ENCODE measurements at regions not wholly inside any gene's neighbourhood (a gene's known extent, or its start where the extent isn't known, plus 50 kb on each side); places are given as distances from the start of the nearest gene placed in this dataset.

- DNase-seq: no peak
These were observed 167.1 kb downstream of the DHX15 start for GRCh38 chr4:24417206-24417605.

GRCh38 chr4:24416293-24416692 lies 168.1 kb downstream of the DHX15 start:
- DNase-seq: no peak

GRCh38 chr4:24413311-24413784 lies 171.0 kb downstream of the DHX15 start:
- DNase-seq: no peak

DNA sequence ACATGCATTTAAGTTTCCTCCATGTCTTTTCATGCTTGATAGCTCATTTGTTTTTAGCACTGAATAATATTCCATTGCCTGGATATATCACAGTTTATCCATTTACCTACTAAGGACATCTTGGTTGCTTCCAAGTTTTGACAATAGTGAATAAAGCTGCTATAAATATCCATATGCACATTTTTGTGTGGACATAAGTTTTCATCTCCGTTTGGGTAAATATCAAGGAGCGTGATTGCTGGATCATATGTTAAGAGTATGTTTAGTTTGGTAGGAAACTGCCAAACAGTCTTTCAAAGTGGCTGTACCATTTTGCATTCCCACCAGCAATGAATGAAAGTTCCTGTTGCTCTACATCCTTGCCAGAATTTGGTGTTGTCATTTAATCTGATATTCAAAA lies 172.5 kb downstream of the DHX15 start:
- no peak for DNase-seq

DNA sequence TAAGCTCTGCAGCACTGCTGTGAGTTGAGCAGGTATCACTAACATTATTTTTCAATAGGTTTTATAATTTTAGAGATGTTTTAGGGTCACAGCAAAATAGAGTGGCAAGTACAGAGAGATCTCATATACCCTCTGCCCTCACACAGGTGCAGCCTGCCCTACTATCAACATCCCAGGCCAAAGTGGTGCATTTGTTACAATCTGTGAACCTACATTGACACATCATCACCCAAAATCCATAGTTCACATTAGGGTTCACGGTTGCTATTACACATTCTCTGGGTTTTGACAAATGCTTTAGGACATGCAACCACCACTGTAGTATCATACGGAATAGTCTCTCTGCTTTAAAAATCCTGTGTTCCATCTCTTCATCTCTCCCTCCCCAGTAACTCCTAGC lies 173.1 kb downstream of the DHX15 start:
- DNase-seq: no peak

DNA sequence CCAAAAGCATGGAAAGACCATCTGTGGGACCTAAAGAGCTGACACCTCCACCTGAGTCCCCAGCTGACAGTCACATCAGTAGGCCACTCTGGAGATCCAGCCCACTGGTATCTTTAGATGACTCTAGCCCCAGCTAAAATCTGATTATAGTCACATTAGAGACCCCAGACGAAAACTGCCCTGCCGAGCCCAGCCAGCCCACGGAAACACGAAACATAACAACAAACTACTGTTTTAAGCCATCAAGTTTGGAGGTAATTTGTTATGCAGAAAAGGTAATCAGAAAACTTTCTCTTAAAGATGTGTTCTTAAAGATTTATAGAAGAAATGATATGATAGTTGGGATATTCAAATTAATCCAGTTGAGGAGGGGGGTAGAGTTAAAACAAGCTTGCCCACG lies 175.7 kb downstream of the DHX15 start:
- DNase-seq: no peak

DNA sequence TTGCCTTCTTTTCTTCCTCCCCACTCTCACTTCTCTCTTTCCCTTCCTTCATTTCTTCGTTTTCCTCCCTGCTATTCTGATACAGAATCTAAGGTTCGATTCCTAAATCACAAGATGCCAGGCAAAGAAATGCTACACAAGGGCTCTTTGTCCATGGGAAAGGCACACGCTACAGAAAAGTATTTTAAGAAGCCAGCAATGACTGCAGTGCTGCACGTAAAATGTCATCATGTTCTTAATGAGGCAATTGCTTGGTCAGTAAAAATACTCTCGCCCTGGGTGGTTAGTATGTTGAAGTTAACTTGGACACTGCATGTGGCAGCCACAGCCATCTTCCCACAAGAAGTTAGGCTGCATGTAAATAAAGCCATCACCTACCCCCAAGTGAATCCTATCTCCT lies 178.4 kb downstream of the DHX15 start:
- no peak for DNase-seq

DNA sequence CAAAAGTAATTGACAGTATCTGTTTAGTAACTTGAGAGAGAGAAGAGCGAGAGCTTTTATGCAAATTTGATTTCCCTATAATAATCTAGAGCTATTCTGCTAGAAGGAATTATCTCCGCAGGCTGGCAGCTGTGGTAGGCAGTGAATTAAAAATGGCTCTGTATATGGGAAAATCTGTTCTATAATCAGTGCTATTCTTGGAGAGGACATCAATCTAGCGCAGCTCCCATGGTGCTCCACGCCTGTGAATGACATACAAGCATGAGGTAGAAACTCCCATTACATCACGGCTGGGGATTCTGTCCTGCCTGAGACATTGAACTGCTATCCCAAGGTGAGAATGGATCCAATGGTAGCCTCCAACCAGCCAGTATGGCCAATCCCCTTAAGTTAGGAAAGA lies 179.0 kb downstream of the DHX15 start:
- DNase-seq: no peak

DNA sequence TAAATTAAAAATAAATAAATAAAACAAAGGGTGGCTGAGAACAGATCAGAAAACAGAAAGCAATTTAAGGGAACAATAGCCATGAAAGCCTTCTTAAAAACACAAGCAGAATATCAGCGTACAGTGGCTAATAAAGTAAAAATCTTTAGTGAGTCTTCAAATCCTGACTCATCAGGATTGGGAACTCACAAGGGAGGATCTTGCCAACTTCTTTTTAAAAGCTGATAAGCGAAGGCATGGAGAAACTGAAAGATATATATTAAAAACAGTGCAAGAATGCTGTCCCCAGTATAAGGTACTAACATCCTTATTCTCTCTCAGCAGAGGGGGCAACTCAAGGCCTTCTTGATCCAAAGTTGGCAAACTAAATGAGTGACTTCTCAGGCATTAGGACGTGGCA lies 180.1 kb downstream of the DHX15 start:
- DNase-seq: no peak

DNA sequence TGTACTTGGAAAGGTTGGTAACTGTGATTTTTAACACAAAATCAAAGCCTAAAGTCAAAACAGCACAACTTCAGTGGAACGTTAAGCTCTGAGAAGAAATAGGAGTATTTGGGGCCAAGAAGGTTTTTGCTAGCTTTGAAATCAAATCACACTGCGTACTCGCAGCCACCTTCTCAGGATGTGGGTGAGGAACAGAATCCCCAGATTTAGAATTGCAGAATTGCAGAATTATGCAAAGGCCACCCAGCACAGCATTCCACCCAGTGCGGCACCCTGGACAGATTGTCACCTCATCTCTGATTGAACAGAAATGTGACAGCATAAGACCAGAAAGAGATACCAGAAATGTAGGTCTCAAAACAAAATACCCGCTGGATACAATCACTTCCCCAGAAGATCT lies 181.1 kb downstream of the DHX15 start:
- no peak for DNase-seq

GRCh38 chr4:24400537-24400936 lies 183.8 kb downstream of the DHX15 start:
- DNase-seq: no peak

DNA sequence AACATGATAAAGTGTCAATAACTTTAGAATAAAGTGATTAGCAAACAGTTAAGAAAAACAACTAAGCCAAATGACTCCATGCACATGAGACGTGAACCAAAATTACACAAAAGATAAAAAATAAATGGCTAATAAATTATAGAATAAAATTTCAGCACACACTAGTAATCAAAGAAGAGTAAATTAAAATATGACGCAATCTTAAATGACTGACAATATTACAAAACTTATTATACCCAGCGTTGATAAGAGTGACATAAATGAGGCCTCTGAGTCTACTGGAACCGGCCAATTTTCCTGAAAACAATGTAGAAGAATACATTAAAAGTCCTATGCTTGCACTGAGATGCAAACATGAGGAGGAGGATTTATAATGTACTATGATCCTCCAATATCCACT lies 187.4 kb downstream of the DHX15 start:
- no peak for DNase-seq

DNA sequence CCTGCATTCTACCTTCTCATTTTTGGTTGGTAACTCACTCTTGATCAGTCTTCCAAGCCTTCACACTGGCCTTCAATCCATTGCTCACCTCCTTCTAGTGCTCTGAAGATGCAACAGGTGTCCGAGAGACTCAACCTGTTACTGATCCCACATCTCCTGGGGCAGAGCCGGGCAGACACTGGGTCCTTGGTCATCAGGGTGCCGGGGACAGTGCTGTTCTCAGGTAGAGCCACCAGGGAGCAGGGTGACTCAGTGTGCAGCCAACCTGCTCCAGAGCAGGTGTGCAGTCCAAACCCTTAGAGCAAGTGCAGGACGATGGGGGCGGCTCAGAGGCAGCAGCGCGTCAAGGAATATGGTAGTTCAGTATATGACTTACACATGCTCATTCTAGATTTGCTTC lies 188.4 kb downstream of the DHX15 start:
- no peak for DNase-seq

DNA sequence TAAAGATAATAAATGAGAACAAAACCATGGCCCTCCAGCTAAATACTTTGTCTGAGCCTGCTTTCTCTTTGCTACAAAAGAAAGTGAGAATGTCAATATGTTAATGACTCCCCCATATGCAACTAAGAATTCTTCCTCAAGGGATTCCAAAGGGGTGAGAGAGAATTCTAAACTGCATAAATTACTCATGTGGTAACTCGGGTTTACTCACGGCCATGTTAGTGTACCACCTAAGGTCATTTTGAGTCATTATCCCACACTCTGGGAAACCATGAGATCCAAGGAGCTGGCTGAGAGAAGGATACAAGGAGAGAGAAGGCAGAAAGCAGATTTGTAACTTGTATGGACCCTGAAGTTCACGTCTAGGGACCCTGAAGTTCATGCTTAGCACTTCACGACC lies 190.3 kb downstream of the DHX15 start:
- DNase-seq: no peak

GRCh38 chr4:24392613-24393012 lies 191.7 kb downstream of the DHX15 start:
- DNase-seq: no peak

GRCh38 chr4:24382381-24382780 lies 202.0 kb downstream of the DHX15 start:
- no peak for DNase-seq

DNA sequence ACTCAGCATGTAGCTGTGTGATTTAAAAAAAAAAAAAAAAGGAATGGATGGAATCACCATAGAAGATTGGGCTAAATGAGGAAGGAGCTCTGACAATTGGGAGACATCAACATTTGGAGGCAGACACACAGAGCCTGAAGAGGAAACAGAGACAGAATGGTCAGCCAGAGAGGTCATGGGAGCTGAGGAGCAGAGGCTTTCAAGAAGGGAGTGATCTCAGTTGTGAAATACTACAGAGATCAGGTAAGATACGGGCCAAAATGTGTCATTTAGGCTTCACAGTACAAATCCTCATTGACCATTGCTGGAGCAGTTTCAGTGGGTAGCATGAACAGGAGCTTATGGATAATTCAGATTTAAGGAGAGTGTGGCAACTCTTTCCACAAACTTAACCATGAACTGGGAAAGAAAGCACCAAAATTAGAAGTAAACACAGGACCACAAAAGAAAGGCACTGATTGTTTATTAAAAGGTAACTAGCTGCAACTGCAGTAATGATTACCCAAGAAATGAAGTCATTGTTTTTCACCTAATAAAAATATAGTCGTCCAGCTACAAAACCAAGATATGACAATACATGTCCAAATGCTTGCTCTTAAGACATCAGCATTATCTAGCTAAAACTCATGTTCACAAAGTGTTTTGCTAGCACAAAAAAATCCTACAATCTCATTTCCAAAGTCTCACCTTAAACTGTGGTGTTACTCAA lies 203.2 kb downstream of the DHX15 start:
- DNase-seq: no peak

- DNase-seq: no peak
These were observed 210.7 kb downstream of the DHX15 start for GRCh38 chr4:24373704-24374103.

- no peak for DNase-seq
These were observed 211.5 kb downstream of the DHX15 start for GRCh38 chr4:24372881-24373280.

DNA sequence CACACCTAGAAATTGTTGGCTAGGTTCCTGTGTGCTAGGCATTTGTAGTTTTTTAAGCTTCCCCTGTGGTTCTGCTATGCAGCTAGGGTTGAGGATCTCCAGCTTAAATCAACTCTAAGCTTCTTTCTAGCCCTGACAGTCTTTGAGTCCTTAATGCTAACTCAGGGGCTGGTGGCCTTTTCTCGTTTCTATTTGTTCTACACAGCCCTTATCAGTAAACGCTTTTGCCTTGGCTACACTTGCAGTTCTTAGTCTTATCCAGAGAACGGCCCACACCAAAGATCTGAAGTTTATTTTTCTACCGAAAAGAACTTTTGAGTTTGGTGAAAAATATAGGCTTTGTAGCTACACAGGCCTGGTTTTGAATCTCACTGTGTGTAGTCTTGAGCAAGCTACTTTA lies 212.0 kb downstream of the DHX15 start:
- DNase-seq: no peak

DNA sequence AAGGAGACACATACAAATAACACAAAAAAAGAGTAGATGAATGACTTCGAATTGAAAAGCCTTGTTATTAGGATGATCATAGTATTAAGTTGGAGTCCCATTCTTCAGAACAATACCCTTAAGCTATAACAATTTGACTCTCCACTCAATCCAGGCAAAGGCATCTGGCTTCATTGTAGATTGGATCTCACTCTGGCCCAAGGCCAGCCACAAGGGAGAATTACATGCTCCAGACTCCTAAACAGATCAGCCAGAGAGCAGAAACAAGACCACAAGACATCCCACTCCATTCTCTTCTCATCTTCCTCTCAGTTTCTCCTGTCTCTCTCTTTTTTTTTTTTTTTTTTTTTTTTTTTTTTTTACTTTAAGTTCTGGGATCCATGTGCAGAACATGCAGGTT lies 213.9 kb downstream of the DHX15 start:
- DNase-seq: no peak

DNA sequence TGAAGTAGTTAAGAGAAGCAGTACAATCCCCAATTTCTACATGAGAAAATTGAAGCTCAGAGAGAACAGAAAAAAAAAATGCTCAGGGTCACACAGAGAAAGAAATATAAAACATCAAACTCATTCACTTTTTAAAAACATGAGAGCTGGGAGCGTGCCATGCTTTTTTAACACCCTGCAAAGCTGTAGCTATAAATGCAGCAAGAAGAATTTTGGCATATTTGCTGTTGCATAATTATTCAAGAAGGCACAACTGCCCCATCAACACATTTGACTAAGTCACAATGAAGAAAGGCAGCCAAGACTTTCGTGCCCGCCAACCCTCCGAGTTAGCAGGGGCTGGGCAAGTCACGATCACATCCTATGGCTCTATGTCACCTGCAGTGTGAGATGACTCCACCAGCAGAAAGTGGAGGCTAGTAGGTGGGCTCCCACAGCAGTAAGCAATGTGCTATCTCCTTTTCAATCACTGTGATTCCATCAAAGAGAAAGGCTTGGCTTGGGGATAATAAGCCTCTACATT lies 214.8 kb downstream of the DHX15 start:
- no peak for DNase-seq

DNA sequence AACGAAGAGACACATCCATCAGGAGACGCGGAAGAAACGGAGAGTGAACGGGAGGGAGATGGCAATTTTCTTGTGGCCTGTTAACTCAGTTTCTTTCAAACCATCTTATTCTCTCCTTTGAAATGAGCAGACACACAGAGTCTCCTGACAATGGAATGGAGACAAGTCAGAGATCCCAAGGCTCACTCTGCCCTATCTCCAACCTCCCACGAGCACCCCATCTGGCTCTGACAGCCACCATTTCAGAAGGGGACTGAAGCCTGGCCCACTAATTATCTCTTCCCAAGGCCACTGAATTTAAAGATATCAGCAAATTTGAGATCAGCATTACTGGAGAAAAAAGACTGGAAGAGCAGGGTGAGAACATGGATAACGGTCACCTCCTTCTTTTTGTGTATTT lies 215.6 kb downstream of the DHX15 start:
- DNase-seq: no peak

- no peak for DNase-seq
These were observed 219.5 kb downstream of the DHX15 start for GRCh38 chr4:24364852-24365251.

DNA sequence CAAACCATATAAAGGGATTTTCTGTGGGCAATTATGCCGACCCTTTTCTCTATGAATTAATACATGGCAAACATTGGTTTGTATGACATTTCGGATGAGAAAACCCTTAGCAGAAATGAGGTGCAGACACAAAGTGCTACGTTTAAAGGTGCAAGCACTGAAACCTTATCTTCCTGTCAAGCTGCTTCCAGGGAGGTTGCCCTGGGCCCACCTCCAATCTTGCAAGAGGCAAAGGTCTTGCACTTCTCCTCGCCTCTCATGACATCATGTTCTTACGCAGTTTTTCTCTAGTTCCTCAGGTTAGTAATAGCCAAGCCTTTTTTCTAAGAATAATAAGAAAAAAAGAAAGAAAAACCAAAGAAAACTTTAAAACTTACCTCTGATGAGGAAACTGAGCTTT lies 220.1 kb downstream of the DHX15 start:
- no peak for DNase-seq
